NCI-H2107 (cell line): ENCODE measurements at regions not wholly inside any gene's neighbourhood (a gene's known extent, or its start where the extent isn't known, plus 50 kb on each side); places are given as distances from the start of the nearest gene placed in this dataset.

ENCODE experiments used
- DNase-seq: peaks from one replicate; lab custom pipeline; 2025; lab: John Stamatoyannopoulos, UW

DNA sequence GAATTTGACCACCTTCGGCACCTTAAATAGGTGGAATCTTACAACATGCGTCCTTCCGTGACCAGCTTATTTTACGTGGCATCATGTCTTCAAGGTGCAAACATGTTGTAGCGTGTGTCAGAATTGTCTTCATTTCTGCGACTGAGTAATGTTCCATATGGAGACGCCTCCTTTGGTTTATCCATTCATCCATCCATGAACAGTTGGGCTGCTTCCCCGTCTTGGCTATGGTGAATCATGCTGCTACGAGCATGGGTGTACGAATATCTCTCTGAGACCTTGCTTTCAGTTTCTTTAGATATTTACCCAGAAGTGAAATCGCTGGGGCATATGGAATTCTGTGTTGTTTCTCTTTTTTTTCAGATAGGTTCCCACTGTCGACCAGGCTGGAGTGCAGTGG lies 391.9 kb upstream of the IRX2 start:
- DNase-seq = no peak

DNA sequence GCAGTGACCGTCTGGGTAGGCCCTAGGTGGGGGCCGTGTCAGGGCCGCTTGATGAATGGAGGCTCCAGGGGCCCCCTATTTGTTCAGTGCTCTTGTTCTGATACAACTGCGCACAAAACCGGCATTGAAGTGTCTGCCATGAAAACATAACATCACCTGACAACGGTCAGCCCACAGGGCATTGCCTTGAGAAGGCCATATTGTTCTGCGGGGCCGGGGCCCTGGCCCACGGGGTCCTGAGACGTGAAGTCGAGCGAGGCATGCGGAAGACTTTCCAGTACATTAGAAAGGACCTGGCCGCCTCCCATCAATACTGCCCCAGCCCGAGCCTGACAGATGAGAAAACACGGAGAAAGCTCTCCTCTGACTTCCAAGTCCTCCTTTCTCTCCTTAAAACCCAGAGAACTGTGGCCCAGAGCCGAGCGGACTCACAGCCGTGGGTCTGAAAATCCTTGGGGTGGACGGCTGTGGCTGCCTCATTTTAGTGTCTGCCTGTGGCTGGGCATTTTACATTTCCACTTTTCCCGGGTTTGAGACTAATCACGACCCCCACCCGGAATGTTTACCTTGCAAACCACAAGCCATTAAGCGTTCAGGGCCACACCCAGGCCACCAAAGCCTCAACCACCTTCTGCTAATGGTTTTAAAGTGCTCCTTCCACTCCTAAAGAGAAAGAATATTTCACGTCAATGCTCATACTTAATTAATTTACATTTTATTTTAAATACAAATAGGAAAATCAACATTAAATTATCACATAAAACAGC lies 391.0 kb upstream of the IRX2 start:
- no peak for DNase-seq

- no peak for DNase-seq
These were observed 388.6 kb upstream of the IRX2 start for GRCh38 chr5:3140117-3140516.

GRCh38 chr5:3139499-3139931 lies 388.0 kb upstream of the IRX2 start:
- no peak for DNase-seq

DNA sequence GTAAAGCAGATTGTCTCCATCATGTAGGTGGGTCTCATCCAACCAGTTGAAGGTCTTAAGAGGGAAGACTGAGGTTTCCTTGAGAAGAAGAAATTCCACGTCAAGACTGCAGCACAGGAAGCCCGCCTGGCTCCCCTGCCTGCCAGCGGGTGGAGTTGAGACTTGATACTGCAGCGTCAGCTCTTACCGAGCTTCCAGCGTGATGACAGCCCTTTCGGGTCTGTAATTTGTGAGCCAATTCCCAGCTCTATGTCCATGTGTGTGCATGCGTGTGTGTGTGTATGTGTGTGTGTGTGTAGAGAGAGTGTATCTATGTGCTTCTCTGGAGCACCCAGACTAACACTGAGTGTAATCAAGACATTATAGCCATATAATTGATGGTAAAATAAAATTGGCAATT lies 379.7 kb upstream of the IRX2 start:
- no peak for DNase-seq

DNA sequence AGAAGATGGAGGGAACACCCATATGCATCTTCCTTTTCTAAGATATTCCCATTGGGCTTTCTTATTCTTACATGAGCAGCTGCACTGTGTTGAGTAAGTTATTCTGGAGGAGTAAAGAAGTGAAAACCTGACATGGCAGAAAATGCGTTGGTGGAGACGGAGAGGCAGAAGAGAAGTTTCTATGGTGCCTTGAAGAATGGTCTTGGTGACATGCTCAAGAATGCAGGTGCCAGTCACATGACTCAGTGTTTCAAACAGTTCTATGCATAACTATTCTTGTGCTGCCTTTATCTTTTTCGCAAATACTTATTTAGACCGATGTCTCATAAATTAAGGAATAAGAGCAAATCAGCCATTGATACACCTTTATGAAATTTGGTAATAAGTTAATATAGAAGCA lies 377.8 kb upstream of the IRX2 start:
- no peak for DNase-seq

GRCh38 chr5:3127423-3127911 lies 376.0 kb upstream of the IRX2 start:
- DNase-seq = no peak

- no peak for DNase-seq
These were observed 375.2 kb upstream of the IRX2 start for GRCh38 chr5:3126639-3127038.

- no peak for DNase-seq
These were observed 372.9 kb upstream of the IRX2 start for GRCh38 chr5:3124410-3124809.

DNA sequence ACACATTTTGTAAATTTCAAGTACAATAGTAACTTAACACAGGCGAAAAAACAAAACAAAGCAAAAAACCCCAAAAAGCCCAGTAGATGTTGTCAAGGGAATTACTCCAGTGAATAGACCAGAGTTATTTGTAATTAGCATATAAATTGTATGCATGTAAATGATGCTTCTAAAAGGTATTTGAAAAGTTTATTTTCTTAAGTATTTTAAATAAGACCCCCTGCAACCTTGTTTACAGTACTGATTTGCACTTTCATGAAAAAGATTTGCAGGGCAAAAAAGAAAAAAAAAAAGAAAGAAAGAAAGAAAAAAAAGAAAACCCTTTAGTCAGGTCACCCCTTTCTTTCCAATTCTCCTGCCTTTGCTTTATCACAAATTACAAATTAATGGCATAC lies 372.3 kb upstream of the IRX2 start:
- DNase-seq = no peak

DNA sequence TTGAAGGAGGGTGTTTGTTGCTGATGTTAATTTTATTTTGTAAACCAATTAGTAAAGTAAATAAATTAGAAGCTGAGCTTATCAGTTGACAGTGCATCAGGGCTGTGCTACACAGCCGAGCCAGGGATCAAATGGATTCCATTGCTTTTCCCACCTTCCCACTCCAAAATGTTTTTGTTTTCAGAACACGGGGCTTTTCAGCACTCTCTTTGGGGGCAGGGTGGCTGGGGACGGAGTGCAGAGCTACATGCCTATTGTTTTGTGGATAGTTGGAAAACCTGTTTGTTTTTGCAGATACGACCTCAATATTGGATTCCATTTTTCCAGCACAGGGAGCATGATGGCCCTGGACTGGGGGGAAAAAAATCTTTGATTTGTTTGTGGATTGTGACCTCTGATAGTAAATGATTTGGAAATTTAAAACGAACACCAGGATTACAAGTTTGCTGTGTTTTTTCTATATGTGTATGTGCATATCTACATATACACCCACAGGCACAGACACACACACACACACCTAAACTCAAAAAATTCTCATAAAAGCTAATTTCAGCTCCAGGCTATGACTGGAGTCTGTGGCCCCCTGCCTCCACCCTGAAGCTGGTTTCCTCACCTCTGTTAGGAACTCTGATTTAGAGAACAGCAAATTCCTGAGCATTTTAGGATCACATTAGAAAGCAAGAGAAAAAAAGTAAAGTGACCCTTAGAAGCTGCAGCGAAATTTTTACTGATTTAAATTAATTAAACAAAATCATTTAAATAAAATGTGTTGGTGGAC lies 371.7 kb upstream of the IRX2 start:
- DNase-seq = no peak

- no peak for DNase-seq
These were observed 370.7 kb upstream of the IRX2 start for GRCh38 chr5:3122216-3122615.

DNA sequence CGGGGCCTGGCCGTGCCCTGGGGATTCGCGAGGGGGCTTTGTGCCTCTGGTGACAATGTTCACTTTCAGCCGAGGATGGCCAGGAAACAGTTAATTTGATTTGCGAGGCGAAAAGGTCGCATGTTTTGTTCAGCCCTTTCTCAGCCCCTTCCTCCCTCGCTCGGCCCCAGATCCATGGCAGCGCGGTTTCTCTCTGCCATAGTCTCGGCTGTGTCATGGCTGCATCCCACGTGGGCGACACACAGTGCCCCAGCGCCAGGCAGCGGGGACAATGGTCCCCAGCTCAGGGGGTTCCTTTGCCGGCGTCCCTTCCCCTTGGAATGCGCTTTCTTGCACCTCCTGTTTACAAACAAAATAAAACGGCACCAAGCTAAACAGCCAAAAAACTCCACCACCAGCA lies 370.3 kb upstream of the IRX2 start:
- DNase-seq = no peak

DNA sequence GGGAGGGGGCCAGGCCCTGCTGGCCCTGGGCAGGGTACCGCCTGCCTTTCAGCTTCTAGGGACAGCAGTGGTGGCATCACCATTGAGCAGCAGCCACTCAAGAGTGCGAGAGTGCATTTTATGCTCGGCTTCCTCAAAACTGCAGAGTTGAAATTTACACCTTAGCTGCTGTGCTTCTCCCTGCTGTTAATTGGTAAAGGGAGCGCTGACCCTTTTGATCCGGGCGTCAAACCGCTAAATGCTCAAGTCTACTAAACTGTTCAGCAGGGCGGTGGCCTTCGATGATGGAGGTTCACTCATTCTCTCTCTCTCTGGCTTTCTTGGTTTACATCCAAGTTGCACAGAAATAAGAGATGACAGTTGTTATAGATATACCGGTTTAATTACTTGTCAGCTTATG lies 368.6 kb upstream of the IRX2 start:
- DNase-seq = no peak

- DNase-seq = no peak
These were observed 368.0 kb upstream of the IRX2 start for GRCh38 chr5:3119435-3119834.

DNA sequence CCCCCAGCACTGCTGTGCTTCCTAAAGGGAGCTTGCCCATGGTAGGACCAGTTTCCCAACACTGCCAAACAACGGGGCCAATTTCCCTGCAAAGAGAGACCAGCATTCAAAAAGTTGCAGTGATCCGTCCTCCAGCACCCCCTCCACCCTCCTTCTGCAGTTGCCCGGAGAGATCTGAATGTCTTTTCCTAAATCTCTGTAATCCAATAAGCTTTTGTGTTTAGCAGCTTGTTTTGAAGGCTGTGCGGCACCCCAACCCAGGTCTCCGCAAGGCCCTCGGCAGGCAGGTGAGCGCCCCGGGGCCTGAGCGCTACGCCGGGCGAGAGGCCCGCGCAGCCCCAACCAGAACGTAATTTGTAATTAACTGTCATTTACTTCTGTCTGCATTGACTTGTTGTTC lies 366.9 kb upstream of the IRX2 start:
- DNase-seq = no peak

- no peak for DNase-seq
These were observed 364.9 kb upstream of the IRX2 start for GRCh38 chr5:3116366-3116765.

DNA sequence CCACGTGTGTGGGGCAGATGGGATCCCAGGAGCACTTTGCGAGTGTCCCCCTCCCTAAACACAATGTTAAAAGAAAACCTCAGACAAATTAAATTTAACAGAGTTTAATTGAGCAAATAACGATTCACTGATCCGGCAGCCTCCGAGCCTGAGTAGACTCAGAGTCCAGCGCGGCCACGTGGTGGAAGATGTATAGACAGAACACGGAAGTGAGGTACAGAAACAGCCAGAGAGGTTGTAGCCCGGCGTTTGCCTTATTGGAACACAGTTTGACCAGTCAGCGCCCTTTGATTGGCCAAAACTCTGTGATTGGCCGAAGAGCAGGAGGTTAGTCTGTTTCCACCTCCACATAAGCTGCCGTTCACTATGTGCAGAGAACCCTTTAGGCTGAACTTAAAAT lies 363.0 kb upstream of the IRX2 start:
- no peak for DNase-seq

DNA sequence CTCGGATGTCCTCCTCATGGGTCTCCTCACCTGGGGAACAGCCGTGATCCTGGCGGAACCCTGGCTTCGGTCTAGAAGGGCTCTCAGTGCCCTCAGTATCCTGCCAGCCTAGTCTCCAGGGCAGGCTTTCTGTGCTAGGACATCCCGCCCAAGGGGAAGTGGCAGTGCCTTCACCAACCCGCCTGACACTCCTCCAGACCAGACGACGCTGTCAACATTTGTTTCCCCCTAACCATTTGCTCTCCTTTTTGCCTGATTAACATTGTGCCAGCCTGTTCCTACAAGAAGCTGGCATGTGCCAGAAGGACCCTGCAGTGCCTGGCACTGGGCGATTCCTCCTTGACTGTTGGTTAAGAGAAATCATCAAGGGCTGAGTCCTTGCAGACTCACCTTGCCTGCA lies 358.9 kb upstream of the IRX2 start:
- no peak for DNase-seq

- no peak for DNase-seq
These were observed 355.7 kb upstream of the IRX2 start for GRCh38 chr5:3107156-3107611.

- DNase-seq = no peak
These were observed 354.1 kb upstream of the IRX2 start for GRCh38 chr5:3105581-3105980.

GRCh38 chr5:3105172-3105571 lies 353.7 kb upstream of the IRX2 start:
- DNase-seq = no peak

- DNase-seq = no peak
These were observed 353.1 kb upstream of the IRX2 start for GRCh38 chr5:3104429-3105060.
